ENCODE measurements at regions not wholly inside any gene's neighbourhood (a gene's known extent, or its start where the extent isn't known, plus 50 kb on each side); places are given as distances from the start of the nearest gene placed in this dataset.
"Not testable (repeated sequence)": the region's sequence is repeated elsewhere in the genome, so short reads cannot be mapped to it uniquely, and the experiment has no call there.

DNA sequence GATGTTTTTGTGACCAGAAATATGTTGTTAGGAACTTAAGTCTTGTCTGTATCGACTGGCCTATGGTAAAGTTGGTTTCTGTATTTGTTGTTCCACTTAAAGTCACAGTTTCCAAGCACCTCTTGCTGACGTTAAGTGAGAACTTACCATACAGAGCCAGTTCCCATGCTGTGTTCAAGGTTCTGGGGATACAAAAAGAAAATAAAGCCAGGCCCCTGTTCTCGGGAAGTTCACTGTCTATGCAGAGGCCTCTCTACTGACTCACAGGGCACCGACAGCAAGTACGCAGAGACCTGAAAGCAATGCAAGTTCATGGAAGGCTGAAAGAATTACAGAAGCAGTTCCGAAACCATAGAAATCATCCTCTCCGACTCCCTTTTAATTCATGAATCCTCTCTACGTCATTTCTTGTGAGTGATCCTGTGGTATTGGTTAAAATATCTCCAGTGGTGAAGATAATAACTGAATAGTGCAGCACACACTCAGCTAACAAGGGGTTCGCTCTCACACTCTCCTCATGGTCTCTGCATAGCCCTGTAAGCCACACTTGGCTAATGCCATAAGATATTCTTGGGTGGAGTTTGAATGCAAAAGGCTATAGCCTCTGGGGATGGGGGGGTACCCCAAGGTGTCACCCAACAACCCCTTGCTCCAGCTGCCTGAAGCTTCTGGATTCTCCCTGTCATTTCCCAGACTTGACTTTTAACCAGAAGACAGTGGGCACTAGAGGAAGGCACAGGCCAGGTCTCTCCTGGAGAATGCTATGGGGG is 91.2 kb upstream of the EXOC2 start:
- intact Hi-C loops (cut with DNase I, micrococcal nuclease): no loop called here
- Mint-ChIP-seq H3K4me1 (peaks cover 17% of the 10 kb centered on the region), H3K9me3 (ENCODE audit: low read depth) (no peaks in the 10 kb centered on the region), H3K27me3 (peaks cover 17% of the 10 kb centered on the region), H3K36me3 (ENCODE audit: low read depth) (no peaks in the 10 kb centered on the region), H3K27ac (no peak overlapping the region), H3K4me3 (no peak overlapping the region)
- DNase-seq (no peak), ATAC-seq (no peak)
- ChIA-PET POLR2A (no interaction called here), CTCF (interaction anchor here (1.6 kb wide), 1 partner anchor 43 kb away, joined by 6 read pairs; no protein-coding TSS in a partner anchor)

DNA sequence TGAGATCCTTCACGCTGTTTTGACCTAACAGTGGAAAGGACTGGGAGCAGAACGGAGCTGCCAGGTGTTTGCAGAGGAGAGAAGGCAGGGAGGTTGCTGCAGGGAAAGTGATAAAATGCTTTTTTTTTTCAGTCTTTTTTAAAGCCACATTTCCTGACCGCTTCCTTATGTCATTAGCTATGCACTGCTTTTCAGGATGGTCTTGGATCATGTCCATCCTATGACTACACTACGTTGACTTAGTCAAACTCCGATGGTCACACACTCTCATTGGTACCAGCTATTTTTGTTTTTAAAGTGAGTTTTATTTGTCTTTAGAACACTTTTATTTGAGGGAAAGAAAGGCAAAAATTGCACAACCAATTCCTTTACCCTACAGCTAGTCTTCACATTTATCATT is 89.2 kb upstream of the EXOC2 start:
- Mint-ChIP-seq H3K36me3 (ENCODE audit: low read depth) (no peaks in the 10 kb centered on the region), H3K4me3 (no peak overlapping the region), H3K27ac (no peak overlapping the region), H3K27me3 (peaks cover 17% of the 10 kb centered on the region), H3K4me1 (peaks cover 5% of the 10 kb centered on the region), H3K9me3 (ENCODE audit: low read depth) (no peaks in the 10 kb centered on the region)
- ChIA-PET POLR2A (interaction anchor here (0.6 kb wide), 1 partner anchor 61 kb away, joined by 3 read pairs; no protein-coding TSS in a partner anchor), CTCF (interaction anchor here (0.9 to 1.0 kb wide), 2 partner anchors 41 to 60 kb away, joined by 3 read pairs; no protein-coding TSS in a partner anchor)
- DNase-seq (no peak), ATAC-seq (no peak)
- intact Hi-C loops (cut with DNase I, micrococcal nuclease): no loop called here

DNA sequence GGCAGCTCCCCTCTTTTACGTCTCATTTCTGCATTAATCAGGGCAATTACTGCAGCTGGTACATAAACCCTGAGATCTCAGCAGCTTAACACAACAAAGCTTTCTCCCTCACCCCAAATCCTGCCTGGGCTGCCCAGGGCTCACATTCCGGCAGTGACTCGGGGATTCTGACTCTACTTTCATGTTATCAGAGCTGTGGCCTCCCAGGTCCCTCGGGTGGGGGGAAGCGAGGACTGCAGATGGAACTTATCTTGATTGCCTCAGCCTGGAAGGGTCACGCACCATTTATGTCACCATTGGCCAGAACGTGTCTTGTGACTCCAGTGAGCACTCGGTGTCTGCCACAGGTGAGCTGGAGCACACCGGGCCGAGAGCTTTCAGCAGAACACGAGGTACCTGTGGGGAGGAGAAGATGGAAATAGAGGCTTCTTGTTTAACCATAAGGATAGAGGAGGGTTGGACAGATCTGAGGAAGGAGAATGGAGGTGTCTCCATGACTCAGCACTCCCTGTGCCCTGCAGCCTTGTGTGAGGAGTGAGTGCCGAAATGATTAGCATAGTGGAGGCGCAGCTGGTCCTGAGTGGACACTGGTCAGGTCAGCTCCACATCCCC is 88.5 kb upstream of the EXOC2 start:
- no peaks in the 10 kb centered on the region for H3K9me3 Mint-ChIP-seq (ENCODE audit: low read depth)
- ChIA-PET CTCF (interaction anchor here (1.0 kb wide), 2 partner anchors 32 to 40 kb away, joined by 3 read pairs; no protein-coding TSS in a partner anchor), POLR2A (interaction anchor here (0.6 kb wide), 1 partner anchor 61 kb away, joined by 3 read pairs; no protein-coding TSS in a partner anchor)
- intact Hi-C loops (cut with DNase I, micrococcal nuclease): no loop called here
- no peak overlapping the region for H3K4me3 Mint-ChIP-seq
- peaks cover 19% of the 10 kb centered on the region for H3K27me3 Mint-ChIP-seq
- no peaks in the 10 kb centered on the region for H3K36me3 Mint-ChIP-seq (ENCODE audit: low read depth)
- no peak for DNase-seq
- H3K4me1 Mint-ChIP-seq: no peaks in the 10 kb centered on the region
- no peak overlapping the region for H3K27ac Mint-ChIP-seq
- no peak for ATAC-seq

GRCh38 chr6:780706-781105 is 87.8 kb upstream of the EXOC2 start:
- Mint-ChIP-seq H3K9me3 (ENCODE audit: low read depth) (no peaks in the 10 kb centered on the region), H3K27me3 (peaks cover 23% of the 10 kb centered on the region), H3K36me3 (ENCODE audit: low read depth) (no peaks in the 10 kb centered on the region), H3K4me3 (no peak overlapping the region), H3K27ac (no peak overlapping the region), H3K4me1 (no peaks in the 10 kb centered on the region)
- POLR2A ChIA-PET: no interaction called here
- DNase-seq (no peak), ATAC-seq (no peak)
- CTCF ChIA-PET: no interaction called here
- intact Hi-C loops (cut with DNase I, micrococcal nuclease): no loop called here

- no peaks in the 10 kb centered on the region for H3K9me3 Mint-ChIP-seq (ENCODE audit: low read depth)
- peaks cover 31% of the 10 kb centered on the region for H3K27me3 Mint-ChIP-seq
- H3K27ac Mint-ChIP-seq: no peak overlapping the region
- ChIA-PET POLR2A (no interaction called here), CTCF (interaction anchor here (1.0 kb wide), 1 partner anchor 8 kb away, joined by 3 read pairs; no protein-coding TSS in a partner anchor)
- no peak overlapping the region for H3K4me3 Mint-ChIP-seq
- no peak for ATAC-seq
- DNase-seq: no peak
- no peaks in the 10 kb centered on the region for H3K36me3 Mint-ChIP-seq (ENCODE audit: low read depth)
- intact Hi-C loops (cut with DNase I, micrococcal nuclease): no loop called here
- H3K4me1 Mint-ChIP-seq: no peaks in the 10 kb centered on the region
These were observed 84.0 kb upstream of the EXOC2 start for GRCh38 chr6:776951-777350.

GRCh38 chr6:776528-776931 is 83.6 kb upstream of the EXOC2 start:
- no peak overlapping the region for H3K27ac Mint-ChIP-seq
- H3K4me1 Mint-ChIP-seq: no peaks in the 10 kb centered on the region
- no peaks in the 10 kb centered on the region for H3K36me3 Mint-ChIP-seq (ENCODE audit: low read depth)
- ATAC-seq: no peak
- CTCF ChIA-PET: interaction anchor here (1.0 kb wide), 1 partner anchor 8 kb away, joined by 3 read pairs; no protein-coding TSS in a partner anchor
- no peak overlapping the region for H3K4me3 Mint-ChIP-seq
- H3K27me3 Mint-ChIP-seq: peaks cover 30% of the 10 kb centered on the region
- POLR2A ChIA-PET: no interaction called here
- intact Hi-C loops (cut with DNase I, micrococcal nuclease): no loop called here
- no peaks in the 10 kb centered on the region for H3K9me3 Mint-ChIP-seq (ENCODE audit: low read depth)
- no peak for DNase-seq

DNA sequence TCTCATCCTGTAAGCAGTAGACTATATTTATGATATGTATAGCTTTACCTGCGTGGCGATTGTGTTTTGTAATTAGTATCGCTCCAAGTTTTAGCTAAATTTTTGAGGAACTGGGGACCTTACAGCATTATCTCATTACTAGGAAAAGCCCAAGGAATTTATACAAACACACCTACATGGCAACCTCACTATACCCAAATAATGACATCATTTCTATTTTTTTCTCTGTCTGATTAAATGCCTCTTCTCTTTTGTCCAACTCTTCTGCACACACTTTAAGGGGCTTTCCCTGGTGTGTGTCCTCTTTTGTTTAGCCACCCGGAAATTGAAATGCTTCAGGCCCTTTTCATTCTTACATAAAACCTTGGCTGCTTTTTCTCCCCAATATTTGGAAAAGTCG is 82.9 kb upstream of the EXOC2 start:
- H3K9me3 Mint-ChIP-seq (ENCODE audit: low read depth): no peaks in the 10 kb centered on the region
- H3K27me3 Mint-ChIP-seq: peaks cover 27% of the 10 kb centered on the region
- H3K27ac Mint-ChIP-seq: no peak overlapping the region
- ChIA-PET POLR2A (no interaction called here), CTCF (no interaction called here)
- no peak for DNase-seq
- H3K4me1 Mint-ChIP-seq: no peaks in the 10 kb centered on the region
- no peak overlapping the region for H3K4me3 Mint-ChIP-seq
- H3K36me3 Mint-ChIP-seq (ENCODE audit: low read depth): no peaks in the 10 kb centered on the region
- no peak for ATAC-seq
- intact Hi-C loops (cut with DNase I, micrococcal nuclease): no loop called here

DNA sequence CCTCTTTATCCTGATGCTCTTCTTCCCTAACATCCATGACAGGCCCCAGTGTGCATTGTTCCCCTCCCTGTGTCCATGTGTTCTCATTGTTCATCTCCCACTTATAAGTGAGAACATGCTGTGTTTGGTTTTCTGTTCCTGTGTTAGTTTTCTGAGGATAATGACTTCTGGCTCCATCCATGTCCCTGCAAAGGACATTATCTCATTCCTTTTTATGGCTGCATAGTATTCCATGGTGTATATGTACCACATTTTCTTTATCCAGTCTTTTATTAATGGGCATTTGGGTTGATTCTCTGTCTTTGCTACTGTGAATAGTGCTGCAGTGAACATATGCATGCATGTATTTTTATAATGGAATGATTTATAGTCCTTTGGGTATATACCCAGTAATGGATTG is 78.7 kb upstream of the EXOC2 start:
- POLR2A ChIA-PET: not testable (repeated sequence)

DNA sequence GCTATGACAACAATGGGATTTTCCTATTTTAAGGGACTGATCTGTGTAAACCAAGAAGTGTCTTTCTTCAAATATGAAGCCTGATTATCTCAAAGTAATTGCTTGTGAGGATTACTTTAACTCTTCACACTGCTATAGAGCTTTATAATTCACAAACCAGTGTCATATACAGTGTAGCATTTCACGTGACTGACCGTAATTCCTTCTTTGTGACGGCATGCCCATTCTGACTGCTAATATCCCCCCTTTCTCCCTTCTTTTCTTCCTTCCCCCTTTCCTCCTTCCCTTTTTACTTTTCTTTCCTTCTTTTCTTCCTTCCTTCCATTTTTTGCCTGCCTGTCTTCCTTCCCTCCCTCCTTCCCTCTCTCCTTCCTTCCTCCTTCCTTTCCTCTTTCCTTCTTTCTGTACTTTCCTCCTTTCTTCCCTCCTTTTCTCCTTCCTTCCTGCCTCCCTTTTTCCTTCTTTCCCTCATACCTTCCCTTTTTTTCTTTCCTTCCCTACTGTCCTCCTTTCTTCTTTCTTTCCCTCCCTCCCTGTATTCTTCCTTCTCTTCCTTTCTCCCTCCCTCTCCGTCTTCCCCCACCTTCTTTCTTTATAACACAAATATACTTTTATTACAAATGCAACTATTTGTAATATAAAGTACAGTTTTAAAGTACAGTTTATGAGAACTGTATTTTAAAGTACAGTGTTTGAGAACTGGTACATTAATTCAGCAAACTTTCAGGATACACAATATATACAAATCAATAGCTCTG is 75.0 kb upstream of the EXOC2 start:
- Mint-ChIP-seq H3K27ac (no peak overlapping the region), H3K27me3 (peaks cover 35% of the 10 kb centered on the region), H3K36me3 (ENCODE audit: low read depth) (no peaks in the 10 kb centered on the region), H3K9me3 (ENCODE audit: low read depth) (no peaks in the 10 kb centered on the region), H3K4me1 (peaks cover 2% of the 10 kb centered on the region), H3K4me3 (no peak overlapping the region)
- DNase-seq (no peak), ATAC-seq (no peak)
- ChIA-PET POLR2A (no interaction called here), CTCF (no interaction called here)
- intact Hi-C loops (cut with DNase I, micrococcal nuclease): no loop called here

More for the DNA sequence above, 78.7 kb upstream of the EXOC2 start:
- DNase-seq; H3K4me1 Mint-ChIP-seq; H3K27ac Mint-ChIP-seq; H3K4me3 Mint-ChIP-seq; ATAC-seq; H3K9me3 Mint-ChIP-seq (ENCODE audit: low read depth); H3K36me3 Mint-ChIP-seq (ENCODE audit: low read depth); intact Hi-C loops (cut with DNase I, micrococcal nuclease): not testable (repeated sequence)
- CTCF ChIA-PET: interaction anchor here (1.0 kb wide), 1 partner anchor 50 kb away, joined by 3 read pairs; no protein-coding TSS in a partner anchor
- H3K27me3 Mint-ChIP-seq: peaks cover 33% of the 10 kb centered on the region

- H3K27ac Mint-ChIP-seq: no peak overlapping the region
- intact Hi-C loops (cut with DNase I, micrococcal nuclease): no loop called here
- H3K36me3 Mint-ChIP-seq (ENCODE audit: low read depth): no peaks in the 10 kb centered on the region
- no peak for ATAC-seq
- H3K4me3 Mint-ChIP-seq: no peak overlapping the region
- peaks cover 31% of the 10 kb centered on the region for H3K27me3 Mint-ChIP-seq
- no peak for DNase-seq
- ChIA-PET POLR2A (no interaction called here), CTCF (no interaction called here)
- H3K4me1 Mint-ChIP-seq: peaks cover 2% of the 10 kb centered on the region
- H3K9me3 Mint-ChIP-seq (ENCODE audit: low read depth): no peaks in the 10 kb centered on the region
These were observed 73.7 kb upstream of the EXOC2 start for GRCh38 chr6:766625-767024.

DNA sequence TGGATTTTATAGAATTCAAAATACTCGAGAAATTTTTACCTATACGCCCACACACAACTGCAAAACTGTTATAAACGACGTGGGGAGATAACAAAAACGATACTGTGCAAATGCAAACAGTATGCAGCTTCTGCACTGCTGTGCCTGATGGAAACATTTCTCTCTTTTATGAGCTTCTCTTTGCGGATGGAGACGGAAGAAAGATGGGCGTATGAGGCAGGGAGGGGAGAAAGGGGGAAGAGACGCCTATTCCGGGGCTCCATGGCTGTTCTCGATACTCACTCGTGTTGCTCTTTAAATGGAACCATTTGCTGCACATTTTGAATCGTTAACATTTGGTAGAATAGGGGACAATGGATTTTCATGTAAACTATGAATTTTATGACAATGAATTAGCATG is 69.1 kb upstream of the EXOC2 start:
- ChIA-PET CTCF (interaction anchor here (2.3 kb wide), 1 partner anchor 40 kb away, joined by 7 read pairs; no protein-coding TSS in a partner anchor), POLR2A (no interaction called here)
- intact Hi-C loops (cut with DNase I, micrococcal nuclease): no loop called here
- Mint-ChIP-seq H3K4me1 (peaks cover 2% of the 10 kb centered on the region), H3K4me3 (no peak overlapping the region), H3K27me3 (peaks cover 15% of the 10 kb centered on the region), H3K9me3 (ENCODE audit: low read depth) (no peaks in the 10 kb centered on the region), H3K27ac (no peak overlapping the region), H3K36me3 (ENCODE audit: low read depth) (no peaks in the 10 kb centered on the region)
- DNase-seq (no peak), ATAC-seq (no peak)

Measured in activated CD4-positive, alpha-beta T cell treated with anti-CD3 and anti-CD28 coated beads for 36 hours (primary cell).